Liver (tissue), 8 donors: ENCODE measurements at regions not wholly inside any gene's neighbourhood (a gene's known extent, or its start where the extent isn't known, plus 50 kb on each side); places are given as distances from the start of the nearest gene placed in this dataset.

ENCODE experiments used
- DNase-seq: peaks from one replicate; pipeline ENCODE4 v3.0.0-alpha.2; 2017; ENCODE audit warnings: low spot score
- H3K27ac ChIP-seq, 2 donors: one replicate each; pipeline ENCODE4 v1.7.0; 2013; ENCODE audit warnings: inconsistent platforms in 2 of 2, low read length in 2 of 2, control low read depth in 1 of 2, low read depth in 1 of 2, mild to moderate bottlenecking in 1 of 2
- H3K27me3 ChIP-seq, 4 donors: one replicate each; pipeline versions ENCODE4 v1.6.1 to v1.7.0; 2013; ENCODE audit warnings: low read length in 3 of 4, inconsistent platforms in 1 of 4, mild to moderate bottlenecking in 1 of 4, moderate library complexity in 1 of 4; ENCODE audit not compliant: control insufficient read depth in 4 of 4, insufficient read depth in 4 of 4
- H3K36me3 ChIP-seq, 4 donors: one replicate each; pipeline versions ENCODE4 v1.6.1 to v1.7.0; 2013; ENCODE audit warnings: low read length in 3 of 4, mild to moderate bottlenecking in 3 of 4, low read depth in 1 of 4, moderate library complexity in 1 of 4; ENCODE audit not compliant: control insufficient read depth in 4 of 4, insufficient read depth in 3 of 4
- H3K4me1 ChIP-seq, 4 donors: one replicate each; pipeline versions ENCODE4 v1.6.1 to v1.7.0; 2013; ENCODE audit warnings: low read length in 3 of 4, mild to moderate bottlenecking in 3 of 4, moderate library complexity in 1 of 4; ENCODE audit not compliant: control insufficient read depth in 4 of 4, insufficient read depth in 4 of 4
- H3K4me3 ChIP-seq, 3 donors: one replicate each; pipeline versions ENCODE4 v1.6.1 to v1.7.0; 2013; ENCODE audit warnings: low read length in 3 of 3, control low read depth in 1 of 3, low read depth in 1 of 3, mild to moderate bottlenecking in 1 of 3
- H3K9ac ChIP-seq, 2 donors: one replicate each; pipeline ENCODE4 v1.7.0; 2013; ENCODE audit warnings: low read length in 2 of 2, mild to moderate bottlenecking in 2 of 2, moderate library complexity in 2 of 2, control low read depth in 1 of 2, low read depth in 1 of 2
- H3K9me3 ChIP-seq, 4 donors: one replicate each; pipeline versions ENCODE4 v1.6.1 to v1.7.0; 2013; ENCODE audit warnings: low read length in 3 of 4; ENCODE audit not compliant: control insufficient read depth in 4 of 4
- CTCF ChIP-seq: fragments of 150-350 bp; IDR thresholded peaks from 2 replicates; pipeline ENCODE4 v1.5.1; 2017; ENCODE audit warnings: improper control_type of control experiment, low read depth, low read length; ENCODE audit not compliant: missing input control
- EGR1 ChIP-seq, 2 donors: IDR thresholded peaks; 2 replicates each; pipeline ENCODE4 v1.6.1; 2016 to 2018; ENCODE audit warnings: antibody characterized with exemption in 2 of 2, low read depth in 2 of 2
- FOXA1 ChIP-seq: IDR thresholded peaks from 2 replicates; pipeline ENCODE4 v1.6.1; 2016; ENCODE audit warnings: antibody characterized with exemption
- FOXA2 ChIP-seq: IDR thresholded peaks from 2 replicates; pipeline ENCODE4 v1.6.1; 2016; ENCODE audit warnings: antibody characterized with exemption
- GABPA ChIP-seq, 2 donors: IDR thresholded peaks in 1 of 2; conservative IDR thresholded peaks in 1 of 2; 2 replicates each; pipeline ENCODE4 v1.6.1; 2016; ENCODE audit warnings: antibody characterized with exemption in 2 of 2, mild to moderate bottlenecking in 1 of 2, moderate library complexity in 1 of 2
- HNF4A ChIP-seq, 2 donors: conservative IDR thresholded peaks; 2 replicates each; pipeline ENCODE4 v1.6.1; 2016; ENCODE audit warnings: antibody characterized with exemption in 2 of 2, mild to moderate bottlenecking in 2 of 2
- HNF4G ChIP-seq: IDR thresholded peaks from 2 replicates; pipeline ENCODE4 v1.6.1; 2016; ENCODE audit warnings: antibody characterized with exemption
- JUND ChIP-seq, 2 donors: IDR thresholded peaks; 2 replicates each; pipeline ENCODE4 v1.6.1; 2016; ENCODE audit warnings: antibody characterized with exemption in 2 of 2
- MAX ChIP-seq: IDR thresholded peaks from 2 replicates; pipeline ENCODE4 v1.6.1; 2016; ENCODE audit warnings: antibody characterized with exemption
- RAD21 ChIP-seq, 2 donors: IDR thresholded peaks; 2 replicates each; pipeline ENCODE4 v1.6.1; 2016; ENCODE audit warnings: antibody characterized with exemption in 2 of 2, mild to moderate bottlenecking in 2 of 2
- REST ChIP-seq: IDR thresholded peaks from 2 replicates; pipeline ENCODE4 v1.6.1; 2016; ENCODE audit warnings: antibody characterized with exemption, mild to moderate bottlenecking
- RXRA ChIP-seq, 2 donors: IDR thresholded peaks; 2 replicates each; pipeline ENCODE4 v1.6.1; 2017 to 2018; ENCODE audit warnings: antibody characterized with exemption in 2 of 2, mild to moderate bottlenecking in 1 of 2
- SP1 ChIP-seq: IDR thresholded peaks from 2 replicates; pipeline ENCODE4 v1.6.1; 2018; ENCODE audit warnings: antibody characterized with exemption, mild to moderate bottlenecking
- TAF1 ChIP-seq: conservative IDR thresholded peaks from 2 replicates; pipeline ENCODE4 v1.6.1; 2016; ENCODE audit warnings: antibody characterized with exemption, mild to moderate bottlenecking
- YY1 ChIP-seq: IDR thresholded peaks from 2 replicates; pipeline ENCODE4 v1.6.1; 2016; ENCODE audit warnings: antibody characterized with exemption, mild to moderate bottlenecking
- WGBS: extraction: QIAGEN DNeasy Blood & Tissue Kit; methylation state at CpG from one replicate; pipeline ENCODE4 v1.1.7; 2013; 5-methylcytosine and 5-hydroxymethylcytosine counted together
- donor health status: healthy.
- donor health status: healthy.
- donor health status: healthy.
- donor health status: healthy.
- donor health status: healthy.

DNA sequence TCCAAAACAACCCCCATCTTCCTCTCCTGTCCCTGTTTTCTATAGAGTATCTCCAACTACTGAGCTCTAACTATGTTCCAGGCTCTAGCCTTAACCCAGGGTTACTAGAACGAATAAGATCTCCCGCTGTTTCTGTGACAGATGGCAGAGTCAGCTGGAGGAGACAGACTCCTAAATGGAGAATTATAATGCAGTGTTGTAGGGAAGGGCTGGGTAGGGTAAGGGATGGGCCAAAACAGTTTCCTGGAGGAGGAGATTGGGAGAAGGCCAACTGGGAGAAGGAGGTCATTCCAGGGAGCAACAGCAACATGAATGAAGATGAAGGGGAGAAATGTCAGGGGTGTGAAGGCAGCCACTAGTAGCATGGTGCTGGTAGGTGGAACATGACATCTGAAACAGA, 73.4 kb upstream of the ANO4 start:
- Histone ChIP-seq H3K4me3 (no peak overlapping the region), H3K9me3 (no peaks in the 10 kb centered on the region), H3K27me3 (peaks cover 0 to 15% (median 7%) of the 10 kb centered on the region in 4 donors), H3K4me1 (peaks cover 0 to 13% (median 5%) of the 10 kb centered on the region in 4 donors), H3K9ac (no peak overlapping the region), H3K27ac (no peak overlapping the region), H3K36me3 (no peaks in the 10 kb centered on the region)
- TF ChIP-seq YY1, result no peak
- DNase-seq, result no peak
- WGBS, result 72% methylated on average over 2 of the region's 2 CpGs

DNA sequence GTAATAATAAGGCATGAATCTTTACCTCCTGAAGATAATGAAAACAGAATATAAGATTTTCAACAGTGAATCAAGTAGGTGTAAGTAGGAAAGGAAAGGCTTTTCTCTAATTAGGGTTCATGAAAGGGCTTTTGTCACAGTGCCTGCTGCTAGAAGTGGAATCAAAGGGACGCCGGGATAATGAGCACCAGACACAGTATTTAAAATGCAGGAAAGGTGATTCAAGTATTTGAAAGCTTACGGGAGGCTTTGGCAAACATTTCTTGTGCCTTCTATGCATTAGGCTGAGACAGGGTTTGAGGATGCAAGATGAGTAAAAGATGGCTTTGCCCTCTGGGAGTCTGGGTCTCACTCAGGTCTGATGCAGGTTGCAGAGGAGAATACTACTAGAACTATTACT, 70.5 kb upstream of the ANO4 start:
- Histone ChIP-seq H3K27ac (no peak overlapping the region), H3K4me3 (no peak overlapping the region), H3K4me1 (no peaks in the 10 kb centered on the region), H3K9ac (no peak overlapping the region), H3K27me3 (peaks cover 0 to 4% (median 0%) of the 10 kb centered on the region in 4 donors), H3K36me3 (no peaks in the 10 kb centered on the region), H3K9me3 (no peaks in the 10 kb centered on the region)
- no peak for DNase-seq
- no peak for TF ChIP-seq HNF4G
- WGBS, result 64% methylated on average over 3 of the region's 3 CpGs

DNA sequence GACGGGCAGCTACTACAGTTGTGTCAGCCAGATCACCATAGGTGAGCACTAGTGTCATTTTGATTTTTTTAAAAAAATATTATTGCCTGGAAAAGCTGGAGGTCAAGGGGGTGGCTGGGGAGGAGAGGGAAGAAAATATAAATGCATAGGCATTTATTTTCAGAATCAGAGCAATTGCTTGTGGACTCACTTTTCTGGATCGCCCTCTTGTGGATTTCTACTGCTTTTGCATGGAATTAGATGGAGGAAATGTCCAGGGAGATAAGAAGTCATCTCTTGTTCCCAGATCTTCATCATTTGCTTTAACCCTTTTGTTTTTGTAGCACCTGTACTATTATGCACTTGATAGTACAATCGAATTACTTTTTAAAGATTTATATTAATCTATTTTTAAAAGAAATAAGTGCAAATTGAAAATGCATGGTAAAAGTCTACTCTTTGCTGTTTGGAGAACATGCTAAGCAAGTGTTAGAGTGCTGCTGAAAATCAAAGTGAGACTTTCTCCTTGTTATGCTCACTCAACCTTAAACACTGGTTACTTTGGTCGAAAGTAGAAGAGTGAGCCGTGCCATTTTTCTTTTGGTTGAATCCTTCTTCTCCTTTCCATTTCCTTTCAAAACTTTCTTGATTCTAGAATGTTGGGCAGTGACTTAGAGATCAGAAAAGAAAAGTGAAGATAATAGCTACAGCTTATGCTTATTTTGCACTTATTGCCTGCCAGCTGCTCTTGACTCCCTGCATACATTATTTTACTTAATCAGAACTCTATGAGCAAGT, 60.6 kb upstream of the ANO4 start:
- 39% methylated on average over 5 of the region's 5 CpGs for WGBS

More for the DNA sequence above, 60.6 kb upstream of the ANO4 start:
- Histone ChIP-seq H3K36me3 (no peaks in the 10 kb centered on the region), H3K27ac (no peak overlapping the region), H3K9me3 (no peaks in the 10 kb centered on the region), H3K4me1 (no peaks in the 10 kb centered on the region), H3K4me3 (no peak overlapping the region), H3K9ac (no peak overlapping the region), H3K27me3 (no peaks in the 10 kb centered on the region)
- TF ChIP-seq HNF4G (no peak), CTCF (peak; percentile 54), FOXA1 (no peak), MAX (no peak), REST (no peak), GABPA (IDR thresholded peaks at IDR 0.05 in 1 of 2, conservative IDR thresholded peaks at IDR 0.05 in 1 of 2) (no peak), EGR1 (IDR thresholded peaks at IDR 0.05; ENCODE audit: low read depth in 2 of 2) (no peak), SP1 (no peak), RAD21 (IDR thresholded peaks at IDR 0.05) (peak; percentile 70 to 81), HNF4A (conservative IDR thresholded peaks at IDR 0.05) (no peak), FOXA2 (no peak), JUND (IDR thresholded peaks at IDR 0.05) (no peak), TAF1 (no peak), RXRA (IDR thresholded peaks at IDR 0.05) (no peak)
- DNase-seq, result no peak
